ENCODE measurements at regions not wholly inside any gene's neighbourhood (a gene's known extent, or its start where the extent isn't known, plus 50 kb on each side); places are given as distances from the start of the nearest gene placed in this dataset.

DNA sequence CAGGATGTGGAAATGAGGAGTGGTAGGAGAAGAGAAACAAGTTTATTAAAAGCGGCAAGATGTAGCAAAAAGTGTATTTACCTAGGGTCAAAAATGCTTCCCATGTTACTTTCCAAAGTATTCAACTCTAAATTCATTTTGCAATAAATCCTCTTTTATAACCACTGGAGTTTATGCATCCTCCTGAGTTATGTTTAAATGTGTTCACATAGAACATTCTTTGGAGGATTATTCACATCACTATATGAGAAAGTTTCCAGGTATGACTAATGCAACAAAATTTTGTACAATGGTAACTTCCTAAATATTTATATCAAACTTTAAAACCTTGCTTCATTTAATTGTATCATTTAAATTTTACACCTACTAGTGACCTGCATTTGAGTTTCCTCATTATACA is 870.6 kb upstream of the SLIT2 start:
- no peak for DNase-seq

DNA sequence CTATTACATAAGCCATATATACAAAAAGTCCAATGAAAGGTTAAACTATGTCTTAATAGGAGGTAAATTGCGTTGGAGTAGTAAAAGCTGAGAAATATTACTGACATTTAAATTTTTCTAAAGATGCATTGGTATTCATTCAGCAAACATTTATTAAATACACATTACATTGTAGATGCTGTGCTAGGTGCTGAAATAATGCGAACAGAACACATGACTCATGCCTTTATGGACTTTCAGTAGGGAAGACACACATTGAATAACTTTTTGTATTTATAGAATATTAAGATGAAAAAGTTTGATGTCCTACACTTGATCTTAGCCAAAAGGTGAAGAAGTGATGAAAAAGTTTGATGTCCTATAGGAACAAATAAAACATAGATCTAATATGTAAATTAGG is 871.1 kb upstream of the SLIT2 start:
- DNase-seq = no peak

DNA sequence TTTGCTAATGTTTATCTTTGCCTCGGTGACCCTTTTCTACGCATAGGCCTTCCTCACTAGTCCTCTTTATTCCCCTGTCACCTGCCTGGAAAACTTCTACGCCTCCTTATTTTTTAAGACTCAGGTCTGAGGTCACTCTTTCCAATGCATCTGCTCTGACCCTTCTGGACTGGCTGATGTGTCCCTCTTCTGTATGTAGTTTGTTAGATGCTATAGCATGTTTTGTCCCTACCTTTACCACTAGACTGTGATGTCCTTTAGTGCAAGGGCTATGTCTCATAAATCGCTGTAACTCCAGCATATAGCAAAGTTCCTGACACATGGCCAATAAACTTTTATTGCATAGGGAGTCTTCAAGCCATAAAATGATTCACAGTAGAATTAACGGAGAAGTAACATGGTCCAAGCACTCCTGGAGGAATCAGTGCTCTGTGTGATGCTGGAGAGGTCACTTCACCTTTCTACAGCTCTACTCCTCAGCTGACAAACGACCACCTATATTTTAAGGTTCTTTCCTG is 872.5 kb upstream of the SLIT2 start:
- DNase-seq = no peak

GRCh38 chr4:19375931-19376330 is 875.8 kb upstream of the SLIT2 start:
- no peak for DNase-seq

DNA sequence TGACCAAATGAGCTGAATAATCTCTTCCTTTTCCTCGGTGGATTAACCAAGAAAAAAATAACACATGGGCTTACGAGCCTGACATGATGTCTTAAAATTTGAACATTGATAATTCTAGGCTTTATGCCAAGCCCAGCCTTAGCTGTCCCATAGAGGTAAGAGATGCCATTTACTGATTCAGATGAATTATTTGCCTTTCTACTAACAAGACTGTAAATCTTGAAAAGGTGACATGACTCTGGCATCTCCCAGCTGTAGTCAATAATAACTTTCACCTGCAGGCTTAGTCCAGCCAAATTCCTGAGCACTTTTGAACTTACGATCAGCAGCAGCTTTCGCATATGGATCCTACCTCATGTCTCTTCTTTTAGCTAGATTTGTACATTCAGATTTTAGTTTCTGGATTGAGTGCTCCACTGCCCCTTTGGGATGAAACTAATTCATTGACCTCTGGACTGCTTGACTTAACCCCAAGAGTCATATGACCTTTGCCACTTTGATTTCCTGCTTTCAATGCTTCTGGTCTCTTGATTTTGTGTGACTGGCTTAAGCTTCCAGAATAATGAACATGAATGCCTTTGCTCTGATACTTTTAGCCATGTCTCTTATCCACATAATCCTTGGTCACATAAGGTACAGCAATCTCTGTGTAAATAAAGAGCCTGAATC is 876.4 kb upstream of the SLIT2 start:
- no peak for DNase-seq

- no peak for DNase-seq
These were observed 879.3 kb upstream of the SLIT2 start for GRCh38 chr4:19372390-19372789.

DNA sequence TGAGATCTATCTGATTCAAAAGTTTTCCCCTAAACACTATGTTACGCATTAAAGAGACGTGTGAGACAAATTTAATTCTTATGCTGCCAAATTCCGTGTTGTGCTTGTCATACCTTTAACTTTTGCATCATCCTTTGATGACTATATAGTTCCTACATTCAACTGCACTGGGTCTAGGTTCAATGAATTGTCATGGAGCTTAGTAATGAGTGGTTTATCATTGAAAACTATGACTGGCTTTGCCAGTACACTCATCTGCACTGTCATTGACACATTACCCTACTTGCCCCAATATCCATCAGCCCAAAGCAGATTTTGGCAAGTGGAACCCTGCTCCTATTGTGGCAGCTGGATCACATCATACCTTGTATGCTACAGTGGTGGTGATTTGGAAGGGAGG is 882.9 kb upstream of the SLIT2 start:
- no peak for DNase-seq

GRCh38 chr4:19366916-19367315 is 884.8 kb upstream of the SLIT2 start:
- no peak for DNase-seq

DNA sequence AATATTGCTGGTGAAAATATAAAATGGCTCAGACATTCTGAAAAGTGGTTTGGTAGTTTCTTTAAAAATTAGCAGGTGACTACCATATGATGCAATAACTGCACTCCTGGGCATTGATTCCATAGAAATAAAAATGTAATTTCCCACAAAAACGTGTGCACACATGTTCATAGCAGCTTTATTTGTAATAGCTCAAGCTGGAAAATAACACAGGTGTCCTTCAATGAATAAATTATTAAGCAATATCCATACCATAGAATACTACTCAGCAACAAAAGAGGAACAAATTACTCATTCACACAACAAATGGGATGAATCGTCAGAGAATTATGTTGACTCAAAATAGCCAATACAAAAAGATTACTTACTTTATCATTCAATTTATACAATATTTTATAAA is 893.7 kb upstream of the SLIT2 start:
- DNase-seq = no peak

GRCh38 chr4:19349416-19349815 is 902.3 kb upstream of the SLIT2 start:
- no peak for DNase-seq

- DNase-seq = no peak
These were observed 903.0 kb upstream of the SLIT2 start for GRCh38 chr4:19348746-19349145.

DNA sequence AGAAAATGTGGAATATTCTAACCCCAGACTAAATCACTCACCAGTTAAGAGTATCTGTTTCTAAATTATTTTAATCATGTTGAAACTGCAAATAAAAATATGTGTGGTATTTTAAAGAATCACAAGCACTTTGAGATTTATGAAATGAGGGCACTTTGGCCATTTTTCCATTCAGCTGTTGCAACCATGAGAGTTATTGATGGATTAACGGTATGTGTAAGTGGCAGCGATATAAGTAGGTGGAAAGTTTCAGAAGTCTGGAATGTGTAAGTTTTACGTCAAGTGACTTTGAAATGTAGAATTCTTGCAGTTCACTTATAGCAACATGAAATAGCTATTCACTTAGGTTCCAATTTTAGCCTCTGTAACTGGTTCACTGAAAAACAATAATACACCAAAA is 905.1 kb upstream of the SLIT2 start:
- DNase-seq = no peak

DNA sequence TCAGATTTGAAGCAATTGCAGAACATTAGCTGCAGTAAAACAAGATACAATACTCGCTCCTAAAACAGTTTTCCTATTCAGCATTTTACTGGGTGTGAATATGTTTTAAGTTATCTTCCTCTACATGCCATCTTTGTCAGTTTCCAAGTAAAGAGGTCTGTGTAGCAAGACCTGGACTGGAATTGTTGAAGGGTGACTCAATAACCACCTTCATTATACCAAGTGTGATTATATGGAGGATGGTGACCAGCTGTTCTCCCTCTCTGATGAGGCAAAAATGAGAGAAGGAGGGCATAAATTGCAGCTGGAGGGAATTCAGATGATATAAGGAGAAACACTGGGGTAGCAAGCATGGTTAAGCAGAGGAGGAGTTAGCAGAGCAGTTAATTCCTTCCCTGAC is 922.1 kb upstream of the SLIT2 start:
- DNase-seq = no peak

DNA sequence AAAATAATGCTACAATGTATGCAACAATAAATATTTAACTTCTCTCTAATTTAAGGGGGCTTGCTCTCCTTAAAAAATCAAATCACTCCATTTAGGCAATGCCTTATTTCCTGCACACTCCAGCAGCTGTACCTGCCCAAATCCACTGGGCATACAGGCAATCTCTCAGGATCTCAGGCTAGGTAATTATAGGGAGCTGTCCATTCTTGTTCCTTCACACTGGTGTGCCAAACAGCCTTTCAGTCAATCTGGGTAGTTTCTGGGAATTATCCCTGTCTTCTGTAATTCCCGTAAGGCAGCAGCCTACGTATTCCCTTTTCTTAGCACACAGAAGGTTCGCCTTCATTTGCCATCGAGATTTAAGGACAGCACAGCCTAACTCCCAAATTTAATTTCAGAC is 922.6 kb upstream of the SLIT2 start:
- DNase-seq = no peak

- no peak for DNase-seq
These were observed 924.3 kb upstream of the SLIT2 start for GRCh38 chr4:19327364-19327763.

DNA sequence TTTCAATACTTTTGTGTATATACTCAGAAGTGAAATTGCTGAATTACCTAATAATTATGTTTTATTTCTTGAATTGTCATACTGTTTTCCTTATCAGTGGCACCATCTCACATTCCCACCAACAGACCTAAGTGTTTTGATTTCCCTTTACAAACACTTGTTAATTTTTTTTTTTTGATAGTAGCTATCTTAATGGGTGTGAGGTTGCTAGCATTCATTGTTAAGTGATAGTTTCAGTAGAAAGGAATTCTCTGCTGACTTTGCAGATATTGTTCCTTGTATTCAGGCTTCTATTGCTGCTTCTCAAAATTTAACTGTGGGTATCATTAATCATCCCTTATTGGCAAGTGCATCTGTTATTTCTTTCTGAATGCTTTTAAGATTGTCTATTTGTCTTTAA is 927.5 kb upstream of the SLIT2 start:
- no peak for DNase-seq

DNA sequence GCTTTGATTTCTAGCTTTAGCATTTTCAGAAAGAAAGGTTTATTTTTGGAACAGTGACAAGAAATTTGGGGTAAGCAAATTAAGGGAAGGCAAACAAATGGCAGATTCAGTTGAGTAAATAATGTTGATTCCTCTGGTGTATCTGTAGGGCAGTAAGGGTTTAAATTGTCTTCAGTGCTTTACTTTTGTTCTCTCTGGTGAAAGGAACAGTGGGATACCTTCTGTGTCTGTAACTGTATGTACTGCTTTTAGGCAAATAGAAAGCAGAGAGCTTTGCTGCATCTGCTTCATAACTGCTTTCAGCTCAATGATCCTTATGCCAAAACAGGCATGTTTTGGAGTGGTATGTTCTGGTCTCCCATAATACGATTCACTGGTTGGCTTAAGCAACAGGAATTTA is 932.1 kb upstream of the SLIT2 start:
- no peak for DNase-seq

GRCh38 chr4:19317377-19317776 is 934.3 kb upstream of the SLIT2 start:
- no peak for DNase-seq

- DNase-seq = no peak
These were observed 937.6 kb upstream of the SLIT2 start for GRCh38 chr4:19314116-19314515.

DNA sequence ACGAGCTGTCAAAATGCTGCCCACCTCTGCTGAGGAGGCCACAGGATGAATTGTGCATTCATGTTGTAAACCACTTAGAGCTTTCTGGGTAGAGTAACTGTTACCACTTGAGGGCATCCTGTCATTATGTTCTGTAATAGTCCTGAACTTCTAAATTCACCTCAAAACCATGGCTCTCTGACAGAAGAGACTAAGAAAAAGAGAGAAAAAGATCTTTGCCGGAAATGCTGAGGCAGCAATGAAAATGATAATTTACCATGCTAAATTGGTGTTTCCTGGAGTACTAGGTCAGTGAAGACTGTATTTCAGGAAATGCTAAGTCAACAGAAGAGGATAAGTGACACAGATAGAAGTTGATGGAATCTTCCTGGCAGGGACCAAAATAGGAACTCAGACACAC is 942.3 kb upstream of the SLIT2 start:
- DNase-seq = no peak

- no peak for DNase-seq
These were observed 947.7 kb upstream of the SLIT2 start for GRCh38 chr4:19304028-19304427.

GRCh38 chr4:19301527-19301926 is 950.2 kb upstream of the SLIT2 start:
- no peak for DNase-seq

- DNase-seq = no peak
These were observed 951.5 kb upstream of the SLIT2 start for GRCh38 chr4:19300213-19300612.

DNA sequence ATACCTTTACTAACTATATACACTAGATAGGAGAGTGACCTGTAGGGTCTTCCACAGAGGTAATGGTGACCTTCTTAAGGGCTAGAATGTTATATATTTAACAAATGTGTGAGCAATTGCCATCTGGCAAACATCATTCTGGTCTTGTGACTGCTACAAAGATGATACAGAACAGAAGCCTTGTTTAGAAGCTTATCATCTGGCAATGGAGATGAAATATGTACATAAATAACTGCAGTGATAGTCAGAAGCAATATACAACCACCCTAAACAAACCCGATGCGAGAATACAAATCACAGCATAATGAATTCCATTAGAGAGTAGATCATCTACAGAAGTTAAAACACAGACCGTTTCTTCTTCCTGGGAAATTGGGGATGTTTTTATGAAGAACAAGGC is 952.7 kb upstream of the SLIT2 start:
- DNase-seq = no peak

GRCh38 chr4:19293781-19294180 is 957.9 kb upstream of the SLIT2 start:
- no peak for DNase-seq

DNA sequence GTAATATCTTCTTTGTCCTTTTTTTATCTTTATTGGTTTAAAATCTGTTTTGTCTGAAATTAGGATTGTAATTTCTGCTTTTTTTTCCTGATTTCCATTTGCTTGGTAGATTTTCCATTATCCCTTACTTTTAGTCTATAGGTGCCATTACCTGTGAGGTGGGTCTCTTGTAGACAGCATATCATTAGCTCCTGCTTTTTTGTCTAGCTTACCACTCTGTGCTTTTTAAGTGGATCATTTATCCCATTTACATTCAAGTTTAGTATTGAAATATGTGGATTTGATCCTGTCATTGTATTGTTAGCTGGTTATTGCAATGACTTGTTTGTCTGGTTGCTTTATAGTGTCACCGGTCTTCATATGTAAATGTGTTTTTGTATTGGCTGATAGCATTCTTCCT is 958.6 kb upstream of the SLIT2 start:
- no peak for DNase-seq

Data from stimulated activated CD4-positive, alpha-beta T cell treated with anti-CD3 and anti-CD28 coated beads, Interleukin-1b, Interleukin-23, amount 100 ng/mL, for 48 hours (primary cell).